H9 (cell line): ENCODE measurements at regions not wholly inside any gene's neighbourhood (a gene's known extent, or its start where the extent isn't known, plus 50 kb on each side); places are given as distances from the start of the nearest gene placed in this dataset.

Experiments used
- DNase-seq: peaks from one replicate; pipeline ENCODE4 v3.0.0-alpha.2; 2017
- H2AFZ ChIP-seq: one replicate; pipeline ENCODE4 v1.6.1; 2013; ENCODE audit warnings: mild to moderate bottlenecking, low read length, control low read depth, moderate library complexity
- H2AK5ac ChIP-seq: 2 replicates; pipeline ENCODE4 v1.6.1; 2013; ENCODE audit warnings: low read length, control low read depth, mixed read lengths; ENCODE audit not compliant: insufficient read length
- H2BK120ac ChIP-seq: one replicate; pipeline ENCODE4 v1.6.1; 2013; ENCODE audit warnings: low read depth, mild to moderate bottlenecking, low read length, control low read depth, inconsistent platforms; ENCODE audit not compliant: poor library complexity, severe bottlenecking
- H2BK12ac ChIP-seq: 2 replicates; pipeline ENCODE4 v1.6.1; 2013; ENCODE audit warnings: low read length, control low read depth, mixed read lengths, low read depth; ENCODE audit not compliant: insufficient read length
- H2BK15ac ChIP-seq: 2 replicates; pipeline ENCODE4 v1.6.1; 2013; ENCODE audit warnings: low read depth, low read length, control low read depth
- H2BK20ac ChIP-seq: one replicate; pipeline ENCODE4 v1.6.1; 2013; ENCODE audit warnings: low read depth, mild to moderate bottlenecking, low read length, control low read depth, inconsistent platforms; ENCODE audit not compliant: poor library complexity, severe bottlenecking
- H2BK5ac ChIP-seq: 2 replicates; pipeline ENCODE4 v1.6.1; 2013; ENCODE audit warnings: low read length, control low read depth, mixed read lengths; ENCODE audit not compliant: insufficient read length
- H3K14ac ChIP-seq: 2 replicates; pipeline ENCODE4 v1.6.1; 2013; ENCODE audit warnings: low read length, control low read depth; ENCODE audit not compliant: insufficient read depth
- H3K18ac ChIP-seq: 2 replicates; pipeline ENCODE4 v1.6.1; 2013; ENCODE audit warnings: low read depth, mild to moderate bottlenecking, mixed read lengths, low read length, control low read depth; ENCODE audit not compliant: insufficient read length
- H3K23ac ChIP-seq: 2 replicates; pipeline ENCODE4 v1.6.1; 2013; ENCODE audit warnings: low read length, control low read depth, mixed read lengths, low read depth; ENCODE audit not compliant: insufficient read length
- H3K23me2 ChIP-seq: 2 replicates; pipeline ENCODE4 v1.6.1; 2013; ENCODE audit warnings: low read depth, mild to moderate bottlenecking, mixed read lengths, low read length, control low read depth; ENCODE audit not compliant: insufficient read length, poor library complexity, severe bottlenecking
- H3K27ac ChIP-seq: 2 replicates; pipeline ENCODE4 v1.5.1; 2013; ENCODE audit warnings: low read length, control low read depth, mixed read lengths, low read depth; ENCODE audit not compliant: insufficient read length
- H3K27me3 ChIP-seq: 2 replicates; pipeline ENCODE4 v1.6.1; 2013; ENCODE audit warnings: low read length, control low read depth, inconsistent platforms; ENCODE audit not compliant: insufficient read depth
- H3K4ac ChIP-seq: 2 replicates; pipeline ENCODE4 v1.6.1; 2013; ENCODE audit warnings: low read depth, mild to moderate bottlenecking, control low read depth, inconsistent platforms, low read length, moderate library complexity
- H3K4me1 ChIP-seq: 2 replicates; pipeline ENCODE4 v1.6.1; 2013; ENCODE audit warnings: low read length, control low read depth, inconsistent platforms; ENCODE audit not compliant: insufficient read depth
- H3K4me2 ChIP-seq: 2 replicates; pipeline ENCODE4 v1.6.1; 2013; ENCODE audit warnings: low read length, control low read depth, mixed read lengths; ENCODE audit not compliant: insufficient read length, insufficient read depth
- H3K56ac ChIP-seq: 2 replicates; pipeline ENCODE4 v1.6.1; 2013; ENCODE audit warnings: low read depth, mild to moderate bottlenecking, mixed read lengths, low read length, control low read depth; ENCODE audit not compliant: insufficient read length
- H3K79me1 ChIP-seq: 2 replicates; pipeline ENCODE4 v1.6.1; 2013; ENCODE audit warnings: low read depth, mild to moderate bottlenecking, moderate library complexity, low read length, control low read depth, inconsistent platforms; ENCODE audit not compliant: insufficient read depth, poor library complexity, severe bottlenecking
- H3K79me2 ChIP-seq: 2 replicates; pipeline ENCODE4 v1.6.1; 2013; ENCODE audit warnings: low read length, control low read depth, inconsistent platforms; ENCODE audit not compliant: insufficient read depth
- H3K9ac ChIP-seq: 2 replicates; pipeline ENCODE4 v1.6.1; 2013; ENCODE audit warnings: low read length, control low read depth, mixed read lengths; ENCODE audit not compliant: insufficient read length; ENCODE audit errors: extremely low read depth
- H3K9me3 ChIP-seq: one replicate; pipeline ENCODE4 v1.6.1; 2013; ENCODE audit warnings: low read depth, low read length, inconsistent platforms; ENCODE audit not compliant: control insufficient read depth
- H3T11ph ChIP-seq: one replicate; pipeline ENCODE4 v1.6.1; 2013; ENCODE audit warnings: mild to moderate bottlenecking, low read length, control low read depth, inconsistent platforms
- H4K20me1 ChIP-seq: one replicate; pipeline ENCODE4 v1.6.1; 2013; ENCODE audit not compliant: control insufficient read depth, insufficient read length, insufficient read depth
- H4K5ac ChIP-seq: 2 replicates; pipeline ENCODE4 v1.6.1; 2013; ENCODE audit warnings: low read depth, mild to moderate bottlenecking, mixed read lengths, low read length, control low read depth; ENCODE audit not compliant: insufficient read length
- H4K8ac ChIP-seq: replicated peaks from 2 replicates; pipeline ENCODE4 v1.6.1; 2013; ENCODE audit warnings: low read length, control low read depth, mixed read lengths, low read depth; ENCODE audit not compliant: insufficient read length
- H4K91ac ChIP-seq: 2 replicates; pipeline ENCODE4 v1.6.1; 2013; ENCODE audit warnings: low read depth, mild to moderate bottlenecking, moderate library complexity, mixed read lengths, low read length, control low read depth; ENCODE audit not compliant: insufficient read length
- H3K27ac Mint-ChIP-seq, 3 experiments: 2 replicates in 2 of 3; 3 replicates in 1 of 3; pipeline ENCODE4 v1.8.0; 2020 to 2021; ENCODE audit warnings: mixed read lengths in 3 of 3, mild to moderate bottlenecking in 1 of 3, moderate library complexity in 1 of 3
- H3K27me3 Mint-ChIP-seq: 2 replicates; pipeline ENCODE4 v1.8.0; 2021; ENCODE audit warnings: low read depth, mild to moderate bottlenecking, moderate library complexity, mixed read lengths
- H3K36me3 Mint-ChIP-seq, 3 experiments: 2 replicates in 2 of 3; 3 replicates in 1 of 3; pipeline ENCODE4 v1.8.0; 2020 to 2021; ENCODE audit warnings: low read depth in 3 of 3, mixed read lengths in 3 of 3; ENCODE audit not compliant: insufficient read depth in 1 of 3
- H3K4me1 Mint-ChIP-seq, 2 experiments: 2 replicates each; pipeline ENCODE4 v1.8.0; 2020; ENCODE audit warnings: mixed read lengths in 2 of 2
- H3K4me3 Mint-ChIP-seq, 2 experiments: 2 replicates in 1 of 2; 3 replicates in 1 of 2; pipeline ENCODE4 v1.8.0; 2020 to 2021; ENCODE audit warnings: mild to moderate bottlenecking in 2 of 2, mixed read lengths in 2 of 2, moderate library complexity in 1 of 2
- H3K9me3 Mint-ChIP-seq, 2 experiments: 2 replicates in 1 of 2; 3 replicates in 1 of 2; pipeline ENCODE4 v1.8.0; 2020; ENCODE audit warnings: mild to moderate bottlenecking in 2 of 2, mixed read lengths in 2 of 2, moderate library complexity in 1 of 2
- WGBS: extraction: QIAGEN DNeasy Blood & Tissue Kit; methylation state at CpG from one replicate; pipeline ENCODE4 v1.1.7; 2013; ENCODE audit warnings: missing lambda C conversion rate, low lambda C conversion rate, mixed read lengths; ENCODE audit not compliant: insufficient read length; ENCODE audit errors: extremely low coverage; 5-methylcytosine and 5-hydroxymethylcytosine counted together
- TF ChIP-seq, protein P1 (sequence below): fragments of 200-600 bp; sonication (generic); conservative IDR thresholded peaks from 3 replicates; pipeline ENCODE4 v1.8.0; 2021; ENCODE audit warnings: antibody characterized with exemption, mild to moderate bottlenecking

DNA sequence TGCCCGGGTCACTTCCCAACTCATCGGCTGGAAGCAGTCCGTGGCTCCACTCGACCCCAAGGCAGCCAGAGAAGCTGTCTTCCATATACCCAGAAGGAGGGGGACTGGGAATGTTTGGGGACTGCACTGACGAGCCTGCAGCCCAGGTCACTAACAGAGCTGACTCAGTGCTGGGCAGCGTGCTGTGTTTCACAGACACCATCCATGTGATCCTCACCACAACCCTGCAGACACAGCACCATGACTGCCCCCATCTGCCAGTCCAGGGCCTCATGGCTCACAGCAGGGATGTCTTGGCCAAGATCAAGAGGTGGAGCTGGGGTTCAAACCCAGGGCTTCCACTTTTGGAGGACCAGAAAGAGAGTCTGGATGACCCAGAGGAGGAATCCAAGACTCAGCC lies 67.9 kb downstream of the KLHDC7A start:
- WGBS: no CpG with 5 or more reads among the region's 6 CpGs
- Histone ChIP-seq H3K4me1 (peaks cover 8% of the 10 kb centered on the region; the same call in 1 of the 2 replicates), H3K9me3 (no peaks in the 10 kb centered on the region), H3T11ph (no peak overlapping the region), H2AK5ac (no peak overlapping the region), H3K79me2 (no peaks in the 10 kb centered on the region), H4K91ac (no peak overlapping the region), H2BK5ac (no peak overlapping the region), H3K56ac (no peak overlapping the region), H3K18ac (no peak overlapping the region), H3K4me2 (no peak overlapping the region), H3K14ac (no peak overlapping the region), H4K8ac (no peak overlapping the region), H2BK20ac (no peak overlapping the region), H3K9ac (no peak overlapping the region), H2AFZ (no peak overlapping the region), H3K23me2 (no peaks in the 10 kb centered on the region), H2BK15ac (no peak overlapping the region), H3K23ac (no peak overlapping the region), H2BK120ac (no peak overlapping the region), H2BK12ac (no peak overlapping the region), H4K5ac (no peak overlapping the region), H4K20me1 (no peaks in the 10 kb centered on the region), H3K4ac (no peak overlapping the region), H3K27me3 (no peaks in the 10 kb centered on the region; the same call in 1 of the 2 replicates), H3K27ac (no peak overlapping the region), H3K79me1 (no peaks in the 10 kb centered on the region)
- H3K36me3 Mint-ChIP-seq: peaks cover 0 to 8% (median 0%) of the 10 kb centered on the region in 3 experiments; a peak in 3 of 7 replicates
- DNase-seq: no peak
- no peak overlapping the region for H3K4me3 Mint-ChIP-seq
- peaks cover under 1 to 2% of the 10 kb centered on the region in 2 experiments; a peak in 4 of 5 replicates for H3K9me3 Mint-ChIP-seq
- H3K4me1 Mint-ChIP-seq: peaks cover 21 to 22% of the 10 kb centered on the region in 2 experiments
- no peak overlapping the region for H3K27ac Mint-ChIP-seq
- H3K27me3 Mint-ChIP-seq: peaks cover 59% of the 10 kb centered on the region
- TF ChIP-seq, protein P1, sequence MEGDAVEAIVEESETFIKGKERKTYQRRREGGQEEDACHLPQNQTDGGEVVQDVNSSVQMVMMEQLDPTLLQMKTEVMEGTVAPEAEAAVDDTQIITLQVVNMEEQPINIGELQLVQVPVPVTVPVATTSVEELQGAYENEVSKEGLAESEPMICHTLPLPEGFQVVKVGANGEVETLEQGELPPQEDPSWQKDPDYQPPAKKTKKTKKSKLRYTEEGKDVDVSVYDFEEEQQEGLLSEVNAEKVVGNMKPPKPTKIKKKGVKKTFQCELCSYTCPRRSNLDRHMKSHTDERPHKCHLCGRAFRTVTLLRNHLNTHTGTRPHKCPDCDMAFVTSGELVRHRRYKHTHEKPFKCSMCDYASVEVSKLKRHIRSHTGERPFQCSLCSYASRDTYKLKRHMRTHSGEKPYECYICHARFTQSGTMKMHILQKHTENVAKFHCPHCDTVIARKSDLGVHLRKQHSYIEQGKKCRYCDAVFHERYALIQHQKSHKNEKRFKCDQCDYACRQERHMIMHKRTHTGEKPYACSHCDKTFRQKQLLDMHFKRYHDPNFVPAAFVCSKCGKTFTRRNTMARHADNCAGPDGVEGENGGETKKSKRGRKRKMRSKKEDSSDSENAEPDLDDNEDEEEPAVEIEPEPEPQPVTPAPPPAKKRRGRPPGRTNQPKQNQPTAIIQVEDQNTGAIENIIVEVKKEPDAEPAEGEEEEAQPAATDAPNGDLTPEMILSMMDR: no peak
